ENCODE measurements at regions not wholly inside any gene's neighbourhood (a gene's known extent, or its start where the extent isn't known, plus 50 kb on each side); places are given as distances from the start of the nearest gene placed in this dataset.

DNA sequence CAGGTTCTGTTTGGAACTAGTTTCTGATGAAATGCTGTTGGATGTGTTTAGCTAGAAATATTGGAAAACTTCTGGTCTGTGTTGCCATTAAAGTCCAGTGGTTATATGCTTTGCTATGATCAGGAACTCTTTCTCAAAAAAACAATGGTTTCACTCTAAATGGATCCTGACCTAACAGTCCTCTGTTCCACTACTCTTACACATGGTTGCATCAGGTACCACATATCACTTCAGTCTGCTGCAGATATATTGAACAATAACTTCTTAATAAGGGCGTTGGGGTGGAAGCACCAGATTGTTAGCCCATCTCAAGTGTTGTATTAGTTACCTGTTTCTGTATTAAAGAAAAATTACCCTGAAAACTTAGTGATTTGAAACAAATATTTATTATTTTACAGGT is 676.6 kb upstream of the GCFC2 start:
- TF ChIP-seq EZH2 (IDR thresholded peaks at IDR 0.05; ENCODE audit: borderline replicate concordance), result no peak
- no peak for TF ChIP-seq EZH2phosphoT487 (IDR thresholded peaks at IDR 0.05; ENCODE audit: low read depth, severe bottlenecking, unreplicated experiment)
- TF ChIP-seq, protein P1, sequence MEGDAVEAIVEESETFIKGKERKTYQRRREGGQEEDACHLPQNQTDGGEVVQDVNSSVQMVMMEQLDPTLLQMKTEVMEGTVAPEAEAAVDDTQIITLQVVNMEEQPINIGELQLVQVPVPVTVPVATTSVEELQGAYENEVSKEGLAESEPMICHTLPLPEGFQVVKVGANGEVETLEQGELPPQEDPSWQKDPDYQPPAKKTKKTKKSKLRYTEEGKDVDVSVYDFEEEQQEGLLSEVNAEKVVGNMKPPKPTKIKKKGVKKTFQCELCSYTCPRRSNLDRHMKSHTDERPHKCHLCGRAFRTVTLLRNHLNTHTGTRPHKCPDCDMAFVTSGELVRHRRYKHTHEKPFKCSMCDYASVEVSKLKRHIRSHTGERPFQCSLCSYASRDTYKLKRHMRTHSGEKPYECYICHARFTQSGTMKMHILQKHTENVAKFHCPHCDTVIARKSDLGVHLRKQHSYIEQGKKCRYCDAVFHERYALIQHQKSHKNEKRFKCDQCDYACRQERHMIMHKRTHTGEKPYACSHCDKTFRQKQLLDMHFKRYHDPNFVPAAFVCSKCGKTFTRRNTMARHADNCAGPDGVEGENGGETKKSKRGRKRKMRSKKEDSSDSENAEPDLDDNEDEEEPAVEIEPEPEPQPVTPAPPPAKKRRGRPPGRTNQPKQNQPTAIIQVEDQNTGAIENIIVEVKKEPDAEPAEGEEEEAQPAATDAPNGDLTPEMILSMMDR (IDR thresholded peaks at IDR 0.05; ENCODE audit: poor library complexity), result no peak
- no peak overlapping the region for H2AFZ ChIP-seq
- no peaks in the 10 kb centered on the region for H3K9me2 ChIP-seq (replicated peaks; ENCODE audit: insufficient read depth)
- H3K27me3 ChIP-seq, result no peaks in the 10 kb centered on the region
- no peak overlapping the region for H3K27ac ChIP-seq
- no peaks in the 10 kb centered on the region for H3K36me3 ChIP-seq (replicated peaks; ENCODE audit: insufficient read depth, low read depth)
- 88% methylated on average over 1 of the region's 1 CpG for WGBS (ENCODE audit: low lambda C conversion rate, missing lambda C conversion rate)
- no peaks in the 10 kb centered on the region for H4K20me1 ChIP-seq (ENCODE audit: insufficient read depth, poor library complexity, severe bottlenecking)
- no peak overlapping the region for H3K4me2 ChIP-seq
- DNase-seq (ENCODE audit: low spot score), result no peak
- no peaks in the 10 kb centered on the region for H3K9me3 ChIP-seq (ENCODE audit: low read depth)
- H3K79me2 ChIP-seq, result no peaks in the 10 kb centered on the region
- no peak overlapping the region for H3K4me3 ChIP-seq
- H3K4me1 ChIP-seq (ENCODE audit: insufficient read depth), result no peaks in the 10 kb centered on the region

DNA sequence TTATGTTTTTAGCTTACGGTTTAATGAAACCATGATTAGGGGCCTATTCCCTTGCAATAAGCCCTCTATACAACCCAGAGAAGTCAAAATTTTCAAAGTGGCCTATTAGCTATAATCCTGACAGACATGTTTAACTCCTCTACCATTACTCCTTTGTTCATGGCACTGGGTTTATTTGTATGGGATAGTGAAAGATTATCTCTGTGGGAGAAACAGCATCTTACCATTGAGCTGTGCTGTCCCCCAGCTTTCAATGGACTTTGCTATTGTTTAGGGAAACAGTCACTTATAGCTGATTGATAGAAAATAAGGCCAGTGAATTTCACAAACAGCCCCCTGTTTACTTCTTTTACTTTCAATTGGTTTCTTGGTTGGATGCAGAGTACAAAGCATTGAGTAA is 675.2 kb upstream of the GCFC2 start:
- no peak for DNase-seq (ENCODE audit: low spot score)

DNA sequence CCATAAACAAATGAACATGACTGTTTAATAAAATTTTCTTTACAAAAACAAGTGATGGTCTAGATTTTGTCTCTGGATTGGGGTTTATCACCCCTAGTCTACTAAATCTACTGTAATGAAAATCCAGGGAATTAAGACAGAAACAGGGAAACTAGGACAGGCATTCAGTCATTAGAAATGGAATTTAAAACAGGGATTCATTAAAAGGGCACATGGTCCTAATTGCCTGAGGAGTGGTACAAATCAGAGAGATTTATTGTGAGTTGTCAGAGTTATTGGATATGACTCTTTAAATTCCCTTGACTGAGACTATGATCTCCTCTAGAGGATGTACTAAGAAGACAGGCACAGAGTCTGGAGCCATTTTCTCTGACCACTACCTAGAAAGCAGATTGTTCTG is 670.9 kb upstream of the GCFC2 start:
- no peak overlapping the region for H2AFZ ChIP-seq
- TF ChIP-seq EZH2phosphoT487 (IDR thresholded peaks at IDR 0.05; ENCODE audit: low read depth, severe bottlenecking, unreplicated experiment) (no peak), EZH2 (IDR thresholded peaks at IDR 0.05; ENCODE audit: borderline replicate concordance) (no peak)
- TF ChIP-seq, protein P1 (IDR thresholded peaks at IDR 0.05; ENCODE audit: poor library complexity), result no peak
- H3K9me2 ChIP-seq (replicated peaks; ENCODE audit: insufficient read depth), result no peaks in the 10 kb centered on the region
- no peaks in the 10 kb centered on the region for H4K20me1 ChIP-seq (ENCODE audit: insufficient read depth, poor library complexity, severe bottlenecking)
- no peak overlapping the region for H3K4me3 ChIP-seq
- H3K4me1 ChIP-seq (ENCODE audit: insufficient read depth), result no peaks in the 10 kb centered on the region
- H3K27ac ChIP-seq, result no peak overlapping the region
- no peaks in the 10 kb centered on the region for H3K9me3 ChIP-seq (ENCODE audit: low read depth)
- no peak for DNase-seq (ENCODE audit: low spot score)
- no peaks in the 10 kb centered on the region for H3K27me3 ChIP-seq
- H3K79me2 ChIP-seq, result no peaks in the 10 kb centered on the region
- no peaks in the 10 kb centered on the region for H3K36me3 ChIP-seq (replicated peaks; ENCODE audit: insufficient read depth, low read depth)
- H3K4me2 ChIP-seq, result no peak overlapping the region

More for the DNA sequence above, 675.2 kb upstream of the GCFC2 start:
- Histone ChIP-seq H3K36me3 (replicated peaks; ENCODE audit: insufficient read depth, low read depth) (no peaks in the 10 kb centered on the region), H3K9me3 (ENCODE audit: low read depth) (no peaks in the 10 kb centered on the region), H3K4me3 (no peak overlapping the region), H3K79me2 (no peaks in the 10 kb centered on the region), H2AFZ (no peak overlapping the region), H3K4me2 (no peak overlapping the region), H3K9me2 (replicated peaks; ENCODE audit: insufficient read depth) (no peaks in the 10 kb centered on the region), H3K27me3 (no peaks in the 10 kb centered on the region), H3K27ac (no peak overlapping the region), H4K20me1 (ENCODE audit: insufficient read depth, poor library complexity, severe bottlenecking) (no peaks in the 10 kb centered on the region), H3K4me1 (ENCODE audit: insufficient read depth) (no peaks in the 10 kb centered on the region)
- 95% methylated on average over 1 of the region's 1 CpG for WGBS (ENCODE audit: low lambda C conversion rate, missing lambda C conversion rate)
- TF ChIP-seq EZH2 (IDR thresholded peaks at IDR 0.05; ENCODE audit: borderline replicate concordance) (no peak), EZH2phosphoT487 (IDR thresholded peaks at IDR 0.05; ENCODE audit: low read depth, severe bottlenecking, unreplicated experiment) (no peak)
- TF ChIP-seq, protein P1 (IDR thresholded peaks at IDR 0.05; ENCODE audit: poor library complexity), result no peak

DNA sequence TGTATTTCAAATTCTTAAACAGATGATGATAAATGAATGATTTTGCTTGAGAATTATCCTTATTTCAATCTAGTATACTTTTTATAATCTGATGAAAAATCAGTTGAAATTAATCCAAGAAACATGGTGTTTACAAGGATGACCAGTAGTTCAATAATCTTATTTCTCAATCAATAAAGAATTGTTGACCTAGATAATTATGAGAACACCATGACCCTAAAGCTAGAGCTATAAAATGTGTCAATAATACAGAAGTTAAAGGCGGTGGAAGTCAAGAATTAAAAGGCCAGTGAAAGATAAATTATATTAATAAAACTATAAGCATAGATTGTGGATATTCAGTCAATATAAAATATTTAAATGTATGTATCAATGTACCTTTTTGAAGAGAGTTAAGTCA is 667.4 kb upstream of the GCFC2 start:
- Histone ChIP-seq H3K4me1 (ENCODE audit: insufficient read depth) (no peaks in the 10 kb centered on the region), H3K36me3 (replicated peaks; ENCODE audit: insufficient read depth, low read depth) (no peaks in the 10 kb centered on the region), H4K20me1 (ENCODE audit: insufficient read depth, poor library complexity, severe bottlenecking) (no peaks in the 10 kb centered on the region), H3K27ac (no peak overlapping the region), H3K27me3 (no peaks in the 10 kb centered on the region), H3K4me2 (no peak overlapping the region), H3K79me2 (no peaks in the 10 kb centered on the region), H3K9me2 (replicated peaks; ENCODE audit: insufficient read depth) (no peaks in the 10 kb centered on the region), H3K4me3 (no peak overlapping the region), H2AFZ (no peak overlapping the region), H3K9me3 (ENCODE audit: low read depth) (no peaks in the 10 kb centered on the region)
- DNase-seq (ENCODE audit: low spot score), result no peak
- 85% methylated on average over 1 of the region's 1 CpG for WGBS (ENCODE audit: low lambda C conversion rate, missing lambda C conversion rate)
- TF ChIP-seq, protein P1 (IDR thresholded peaks at IDR 0.05; ENCODE audit: poor library complexity), result no peak
- TF ChIP-seq EZH2 (IDR thresholded peaks at IDR 0.05; ENCODE audit: borderline replicate concordance), result no peak
- TF ChIP-seq EZH2phosphoT487 (IDR thresholded peaks at IDR 0.05; ENCODE audit: low read depth, severe bottlenecking, unreplicated experiment), result no peak

Measured in hepatocyte (in vitro differentiated cells).